Frontal cortex (tissue), 3 donors: ENCODE measurements at regions not wholly inside any gene's neighbourhood (a gene's known extent, or its start where the extent isn't known, plus 50 kb on each side); places are given as distances from the start of the nearest gene placed in this dataset.
"Not testable (repeated sequence)": the region's sequence is repeated elsewhere in the genome, so short reads cannot be mapped to it uniquely, and the experiment has no call there.

ENCODE experiments used
- DNase-seq, 2 donors: peaks; one replicate each; pipeline ENCODE4 v3.0.0; 2012; ENCODE audit warnings: low spot score in 2 of 2
- FAIRE-seq: peaks from 2 replicates; lab custom pipeline; 2012; peaks lifted over from hg19 to GRCh38; lab: Jason Lieb, UNC
- donor health status: control.
- donor health status: control.
- donor health status: control.

GRCh38 chr9:33687779-33688178 is 107.6 kb upstream of the PRSS3 start:
- DNase-seq, result no peak
- no peak for FAIRE-seq

DNA sequence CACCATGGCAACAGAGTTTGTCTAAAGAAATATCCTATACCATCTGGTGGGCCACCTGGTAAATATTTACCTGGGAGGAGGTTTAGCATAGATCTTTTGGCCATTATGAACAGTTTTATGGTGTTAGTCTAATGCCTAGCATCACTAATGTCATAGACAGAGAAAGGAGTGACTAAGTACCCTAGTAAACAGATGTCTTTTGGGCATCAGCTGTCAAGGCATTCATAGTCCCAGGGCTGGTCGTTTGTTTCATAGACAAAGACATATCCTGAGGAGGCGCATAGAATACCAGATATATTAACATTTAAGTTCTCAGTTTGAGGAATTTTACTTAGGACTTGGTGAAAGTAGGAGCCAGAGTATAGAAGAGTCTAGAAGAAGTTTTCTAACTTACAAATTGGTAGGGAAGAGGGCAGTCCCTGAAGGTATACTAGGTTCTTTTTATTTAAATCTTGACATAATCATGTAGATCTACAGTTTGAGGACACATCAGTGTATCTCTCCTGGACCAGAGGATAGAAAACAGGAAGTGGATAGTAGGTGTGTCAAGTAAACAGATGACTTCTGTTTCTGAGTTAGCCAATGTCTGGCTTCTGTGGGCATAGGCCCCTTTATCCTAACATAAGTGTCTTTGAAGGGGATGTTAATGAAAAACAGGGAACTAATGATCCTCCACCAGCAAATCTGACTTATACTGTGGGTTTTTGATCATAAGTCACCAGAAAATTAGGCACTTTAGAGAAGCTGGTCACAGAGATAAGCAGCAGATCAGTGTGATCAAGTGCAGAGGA is 105.0 kb upstream of the PRSS3 start:
- DNase-seq, result no peak
- no peak for FAIRE-seq

DNA sequence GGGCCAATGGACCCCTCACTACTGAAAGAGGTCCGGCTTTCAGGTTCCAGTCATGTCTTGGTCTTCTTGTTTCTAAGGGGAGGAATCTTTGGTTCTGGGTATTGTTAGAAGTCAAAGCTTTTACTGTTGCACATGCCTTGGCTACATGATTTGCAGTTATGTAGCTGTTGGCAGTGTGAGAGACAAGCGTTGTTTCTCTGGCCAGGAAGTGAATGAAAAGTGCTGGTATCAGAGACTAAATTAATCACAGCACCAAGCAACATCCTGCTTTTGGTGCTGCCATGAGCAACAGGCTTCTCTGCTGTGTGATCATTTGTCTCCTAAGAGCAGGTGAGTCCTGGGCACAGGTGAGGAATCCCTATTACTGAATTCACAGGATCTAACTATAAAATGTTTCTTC is 100.1 kb upstream of the PRSS3 start:
- FAIRE-seq, result no peak
- no peak for DNase-seq

DNA sequence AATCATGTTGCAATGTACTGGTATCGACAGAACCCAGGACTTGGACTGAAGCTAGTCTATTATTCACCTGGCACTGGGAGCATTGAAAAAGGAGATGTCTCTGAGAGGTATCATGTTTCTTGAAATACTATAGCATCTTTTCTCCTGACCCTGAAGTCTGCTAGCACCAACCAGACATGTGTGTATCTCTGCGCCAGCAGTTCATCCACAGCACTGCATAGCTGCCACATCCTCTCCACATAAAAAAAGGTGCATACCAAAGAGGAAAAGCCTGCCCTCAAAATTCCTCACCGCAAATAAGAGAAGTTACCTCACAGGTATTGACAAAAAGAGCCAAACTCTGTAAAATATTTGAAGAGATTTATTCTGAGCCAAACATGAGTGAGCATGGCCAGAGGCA is 99.5 kb upstream of the PRSS3 start:
- DNase-seq (no peak), FAIRE-seq (no peak)

DNA sequence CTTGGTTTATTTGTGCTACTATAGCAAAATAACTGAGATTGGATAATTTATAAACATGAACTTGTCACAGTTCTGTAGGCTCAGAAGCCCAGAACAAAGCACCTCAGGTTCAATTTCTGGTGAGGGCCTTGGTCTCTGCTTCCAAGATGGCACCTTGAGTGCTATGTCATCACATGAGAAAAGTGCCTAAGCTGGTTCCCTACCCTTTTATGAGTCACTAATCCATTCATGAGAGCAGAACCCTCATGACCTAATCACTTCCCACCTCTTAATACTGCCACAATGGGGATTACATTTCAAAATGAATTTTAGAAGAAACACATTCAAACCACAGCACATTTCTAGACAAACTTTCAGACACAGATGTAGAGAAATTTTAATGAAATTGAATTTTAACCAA is 98.2 kb upstream of the PRSS3 start:
- DNase-seq, result no peak
- no peak for FAIRE-seq

GRCh38 chr9:33698267-33698666 is 97.1 kb upstream of the PRSS3 start:
- DNase-seq, result no peak
- no peak for FAIRE-seq

DNA sequence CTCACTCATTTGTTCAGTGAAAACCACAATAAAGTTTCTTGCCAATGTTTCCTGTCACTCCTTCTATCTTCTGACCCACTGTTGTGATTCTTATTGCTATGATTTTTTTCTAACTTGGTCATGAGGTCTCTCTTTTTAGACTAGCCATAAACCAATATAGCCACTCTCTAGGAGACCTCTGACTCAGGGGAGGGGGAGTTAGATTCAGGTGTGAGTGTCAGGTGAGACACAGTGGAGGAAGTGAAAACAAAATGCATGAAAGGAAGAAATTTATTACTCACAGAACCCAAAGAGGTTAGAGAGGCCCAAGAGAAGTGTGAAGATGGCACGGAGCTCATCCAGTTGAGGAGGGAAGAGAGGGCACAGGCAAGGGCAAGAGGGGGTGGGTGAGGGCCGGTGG is 94.4 kb upstream of the PRSS3 start:
- not testable (repeated sequence) for DNase-seq, FAIRE-seq

GRCh38 chr9:33703430-33704102 is 91.8 kb upstream of the PRSS3 start:
- DNase-seq (no peak), FAIRE-seq (no peak)

DNA sequence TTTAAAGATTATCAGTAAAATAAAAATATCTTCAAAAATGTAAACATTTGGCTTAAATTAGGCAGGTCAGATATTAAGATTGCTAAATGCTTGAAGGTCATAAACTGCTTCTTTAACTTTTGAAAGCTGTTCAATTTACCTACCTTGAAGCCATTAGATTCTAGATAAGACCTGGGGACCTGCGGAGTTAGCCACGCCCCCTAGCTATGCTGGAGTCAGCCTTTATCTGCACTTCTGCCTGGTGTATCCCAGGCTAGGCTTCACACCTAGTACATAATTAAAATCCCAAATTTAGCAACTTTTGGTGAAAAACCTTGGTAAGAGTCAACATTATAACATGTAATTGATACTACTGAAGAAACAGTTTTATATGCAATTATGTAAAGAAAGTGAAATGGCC is 89.9 kb upstream of the PRSS3 start:
- not testable (repeated sequence) for FAIRE-seq, DNase-seq

GRCh38 chr9:33708441-33708840 is 86.9 kb upstream of the PRSS3 start:
- FAIRE-seq, result no peak

DNA sequence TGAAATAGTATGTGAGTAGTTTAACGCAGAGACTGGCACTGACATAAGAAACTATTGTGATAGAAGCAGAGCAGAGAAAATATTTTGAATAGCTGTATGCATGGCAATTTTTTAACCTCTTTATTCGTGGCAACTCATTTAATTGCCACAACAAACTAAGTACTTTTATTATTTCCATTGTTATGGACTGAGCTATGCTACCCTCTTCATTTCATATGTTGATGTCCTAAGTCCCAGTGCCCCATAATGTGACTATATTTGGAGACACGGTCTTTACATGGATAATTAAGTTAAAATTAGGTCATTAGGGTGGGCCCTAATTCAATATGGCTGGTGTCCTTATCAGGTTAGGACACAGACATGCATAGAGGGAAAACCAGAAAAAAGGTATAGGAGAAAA is 86.1 kb upstream of the PRSS3 start:
- FAIRE-seq (no peak), DNase-seq (no peak)

More at GRCh38 chr9:33708441-33708840, 86.9 kb upstream of the PRSS3 start:
- no peak for DNase-seq

DNA sequence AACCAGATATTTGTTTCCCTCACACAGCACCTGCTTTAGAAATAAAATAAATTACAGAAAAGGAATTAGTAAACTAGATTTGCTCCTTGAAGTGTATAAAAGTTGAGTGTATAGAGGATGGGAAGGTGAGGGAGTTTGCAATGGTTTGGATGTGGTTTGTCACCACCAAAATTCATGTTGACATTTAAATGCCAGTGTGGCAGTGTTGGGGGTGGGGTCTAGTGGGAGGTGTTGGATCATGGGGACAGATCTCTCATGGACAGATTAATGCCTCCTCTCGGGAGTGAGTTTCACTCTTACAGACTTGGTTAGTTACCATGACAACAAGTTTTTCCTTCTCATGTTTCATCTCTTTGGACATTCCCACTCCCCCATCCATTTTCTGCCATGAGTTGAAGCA is 83.9 kb upstream of the PRSS3 start:
- FAIRE-seq, DNase-seq: not testable (repeated sequence)

- no peak for DNase-seq
- no peak for FAIRE-seq
Measured at GRCh38 chr9:33714989-33715388, 80.4 kb upstream of the PRSS3 start.

GRCh38 chr9:33718987-33719386 is 76.4 kb upstream of the PRSS3 start:
- DNase-seq (no peak), FAIRE-seq (no peak)

GRCh38 chr9:33719581-33720374 is 75.6 kb upstream of the PRSS3 start:
- DNase-seq, result no peak

GRCh38 chr9:33721674-33722358 is 73.5 kb upstream of the PRSS3 start:
- DNase-seq, result peak; percentile 54 to 66
- no peak for FAIRE-seq

More at GRCh38 chr9:33719581-33720374, 75.6 kb upstream of the PRSS3 start:
- FAIRE-seq, result no peak

DNA sequence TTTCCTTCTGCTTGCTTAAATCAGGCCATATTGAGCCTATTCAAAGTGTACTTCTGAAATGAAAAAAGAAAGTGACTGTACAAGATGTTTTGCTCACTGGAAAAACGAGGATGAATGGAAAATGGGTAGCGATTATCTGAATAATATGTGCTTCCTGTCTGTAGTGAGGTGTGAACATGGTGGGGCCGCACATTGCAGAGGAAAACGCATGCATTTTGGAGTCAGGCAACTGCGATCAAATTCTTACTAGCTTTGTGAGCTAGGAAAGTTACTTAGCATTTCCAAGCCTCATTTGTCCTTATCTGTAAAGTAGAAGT is 73.0 kb upstream of the PRSS3 start:
- no peak for FAIRE-seq
- no peak for DNase-seq

DNA sequence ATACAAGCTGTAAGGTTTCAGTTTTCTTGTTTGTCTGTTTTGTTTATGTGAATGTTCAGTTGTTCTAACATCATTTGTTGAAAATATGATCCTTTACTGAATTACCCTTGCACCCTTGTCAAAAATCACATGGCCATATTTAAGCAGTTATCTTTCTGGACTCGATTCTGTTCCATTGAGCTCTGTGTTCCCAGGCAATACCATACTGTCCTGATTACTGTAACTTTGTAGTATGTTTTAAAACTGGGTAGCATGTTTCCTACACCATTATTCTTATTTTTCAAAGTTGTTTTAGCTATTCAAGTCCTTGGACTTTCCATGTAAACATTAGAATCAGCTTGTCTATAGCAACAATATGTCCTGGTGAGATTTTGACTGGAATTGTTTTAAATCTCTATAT is 66.7 kb upstream of the PRSS3 start:
- no peak for FAIRE-seq
- DNase-seq, result no peak

GRCh38 chr9:33731142-33731541 is 64.2 kb upstream of the PRSS3 start:
- FAIRE-seq, result no peak
- DNase-seq, result no peak

DNA sequence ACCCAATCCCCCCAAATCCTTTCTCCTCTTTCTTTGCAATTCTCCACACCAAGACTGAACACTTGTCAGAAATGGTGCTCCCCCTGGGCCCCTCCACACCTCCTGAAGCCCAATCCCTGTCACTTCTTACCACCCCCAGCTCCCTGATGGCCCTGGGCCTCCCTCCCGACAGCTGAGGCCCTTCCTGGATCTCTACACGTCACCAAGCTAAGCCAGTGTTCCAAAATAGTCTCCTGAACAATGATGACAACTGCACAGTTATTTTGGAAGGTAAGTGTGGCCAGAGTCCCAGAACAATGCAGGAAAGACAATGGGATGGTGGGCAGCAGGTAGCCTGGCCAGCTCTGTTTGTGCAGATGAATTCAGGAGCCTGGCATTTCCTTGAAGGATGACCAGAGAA is 63.7 kb upstream of the PRSS3 start:
- no peak for DNase-seq
- FAIRE-seq, result no peak
